ENCODE measurements at regions not wholly inside any gene's neighbourhood (a gene's known extent, or its start where the extent isn't known, plus 50 kb on each side); places are given as distances from the start of the nearest gene placed in this dataset.
A peak's percentile ranks its signal among the peaks of the same experiment; 100 is the strongest.

- Histone ChIP-seq H3K27me3 (replicated peaks in 2 of 5; ENCODE audit: control insufficient read depth in 4 of 5, insufficient read depth in 5 of 5, low read length in 4 of 5) (no peaks in the 10 kb centered on the region), H3K4me1 (ENCODE audit: control extremely low read depth in 1 of 4, control insufficient read depth in 4 of 4, insufficient read depth in 4 of 4, low read length in 3 of 4) (peaks cover 0 to 28% (median 20%) of the 10 kb centered on the region in 4 experiments), H3K9me3 (ENCODE audit: control extremely low read depth in 1 of 5, control insufficient read depth in 4 of 5, insufficient read depth in 2 of 5, low read depth in 1 of 5, low read length in 4 of 5) (no peaks in the 10 kb centered on the region), H3K27ac (ENCODE audit: insufficient read depth in 1 of 2, low read depth in 1 of 2, low read length in 2 of 2, poor library complexity in 1 of 2, severe bottlenecking in 2 of 2) (no peak overlapping the region), H3K4me3 (ENCODE audit: control insufficient read depth in 1 of 7, extremely low read depth in 1 of 7, insufficient read depth in 4 of 7, low read depth in 2 of 7, low read length in 6 of 7) (no peak overlapping the region), H3K36me3 (ENCODE audit: control insufficient read depth in 4 of 4, insufficient read depth in 4 of 4, low read length in 3 of 4) (no peaks in the 10 kb centered on the region)
- CTCF ChIA-PET, result interaction anchor here (0.7 to 5.8 kb wide), 20 partner anchors 9 to 442 kb away, joined by 3 to 40 read pairs (median 4); partner anchors contain the start of gene SOCS1
- POLR2A ChIA-PET, result no interaction called here
- WGBS (ENCODE audit: insufficient coverage), result 58% methylated on average over 6 of the region's 11 CpGs
- DNase-seq, result peak; percentile 23 to 52 (median 41)
Observed at GRCh38 chr16:11405331-11406176, 60.3 kb downstream of the RMI2 start.

GRCh38 chr16:11406177-11406560, 60.9 kb downstream of the RMI2 start:
- Histone ChIP-seq H3K27me3 (replicated peaks in 2 of 5; ENCODE audit: control insufficient read depth in 4 of 5, insufficient read depth in 5 of 5, low read length in 4 of 5) (no peaks in the 10 kb centered on the region), H3K27ac (ENCODE audit: insufficient read depth in 1 of 2, low read depth in 1 of 2, low read length in 2 of 2, poor library complexity in 1 of 2, severe bottlenecking in 2 of 2) (no peak overlapping the region), H3K4me3 (ENCODE audit: control insufficient read depth in 1 of 7, extremely low read depth in 1 of 7, insufficient read depth in 4 of 7, low read depth in 2 of 7, low read length in 6 of 7) (no peak overlapping the region), H3K9me3 (ENCODE audit: control extremely low read depth in 1 of 5, control insufficient read depth in 4 of 5, insufficient read depth in 2 of 5, low read depth in 1 of 5, low read length in 4 of 5) (no peaks in the 10 kb centered on the region), H3K36me3 (ENCODE audit: control insufficient read depth in 4 of 4, insufficient read depth in 4 of 4, low read length in 3 of 4) (no peaks in the 10 kb centered on the region), H3K4me1 (ENCODE audit: control extremely low read depth in 1 of 4, control insufficient read depth in 4 of 4, insufficient read depth in 4 of 4, low read length in 3 of 4) (peaks cover 0 to 34% (median 26%) of the 10 kb centered on the region in 4 experiments)
- ChIA-PET CTCF (interaction anchor here (0.7 to 5.8 kb wide), 22 partner anchors 9 to 443 kb away, joined by 3 to 40 read pairs (median 4); partner anchors contain the start of gene SOCS1), POLR2A (no interaction called here)
- 100% methylated on average over 5 of the region's 6 CpGs for WGBS (ENCODE audit: insufficient coverage)
- DNase-seq, result no peak

- CTCF ChIA-PET, result interaction anchor here (0.6 to 5.8 kb wide), 31 partner anchors 10 to 450 kb away, joined by 3 to 40 read pairs (median 3); partner anchors contain the start of gene SOCS1
- Histone ChIP-seq H3K4me3 (ENCODE audit: control insufficient read depth in 1 of 7, extremely low read depth in 1 of 7, insufficient read depth in 4 of 7, low read depth in 2 of 7, low read length in 6 of 7) (no peak overlapping the region), H3K4me1 (ENCODE audit: control extremely low read depth in 1 of 4, control insufficient read depth in 4 of 4, insufficient read depth in 4 of 4, low read length in 3 of 4) (peaks cover 0 to 42% (median 33%) of the 10 kb centered on the region in 4 experiments), H3K9me3 (ENCODE audit: control extremely low read depth in 1 of 5, control insufficient read depth in 4 of 5, insufficient read depth in 2 of 5, low read depth in 1 of 5, low read length in 4 of 5) (no peaks in the 10 kb centered on the region), H3K27me3 (replicated peaks in 2 of 5; ENCODE audit: control insufficient read depth in 4 of 5, insufficient read depth in 5 of 5, low read length in 4 of 5) (no peaks in the 10 kb centered on the region), H3K36me3 (ENCODE audit: control insufficient read depth in 4 of 4, insufficient read depth in 4 of 4, low read length in 3 of 4) (no peaks in the 10 kb centered on the region), H3K27ac (ENCODE audit: insufficient read depth in 1 of 2, low read depth in 1 of 2, low read length in 2 of 2, poor library complexity in 1 of 2, severe bottlenecking in 2 of 2) (no peak overlapping the region)
- POLR2A ChIA-PET, result interaction anchor here (0.6 to 1.5 kb wide), 2 partner anchors 96 to 305 kb away, joined by 3 to 4 read pairs; no protein-coding TSS in a partner anchor
- 97% methylated on average over 8 of the region's 17 CpGs for WGBS (ENCODE audit: insufficient coverage)
- peak; percentile 72 to 85 (median 82) for DNase-seq
Observed at GRCh38 chr16:11407047-11407982, 62.1 kb downstream of the RMI2 start.

- 41% methylated on average over 8 of the region's 8 CpGs for WGBS (ENCODE audit: insufficient coverage)
- DNase-seq, result peak in 2 of 3 donors; percentile 44 to 51
- H3K4me1 ChIP-seq (ENCODE audit: control extremely low read depth in 1 of 4, control insufficient read depth in 4 of 4, insufficient read depth in 4 of 4, low read length in 3 of 4), result peaks cover 0 to 46% (median 35%) of the 10 kb centered on the region in 4 experiments
- H3K4me3 ChIP-seq (ENCODE audit: control insufficient read depth in 1 of 7, extremely low read depth in 1 of 7, insufficient read depth in 4 of 7, low read depth in 2 of 7, low read length in 6 of 7), result no peak overlapping the region
- ChIA-PET POLR2A (interaction anchor here (1.5 kb wide), 1 partner anchor 304 kb away, joined by 3 read pairs; no protein-coding TSS in a partner anchor), CTCF (interaction anchor here (0.6 to 5.8 kb wide), 22 partner anchors 9 to 451 kb away, joined by 3 to 40 read pairs (median 3); no protein-coding TSS in a partner anchor)
- H3K27ac ChIP-seq (ENCODE audit: insufficient read depth in 1 of 2, low read depth in 1 of 2, low read length in 2 of 2, poor library complexity in 1 of 2, severe bottlenecking in 2 of 2), result peak overlapping the region in 1 of 2 experiments; percentile 43
- H3K27me3 ChIP-seq (replicated peaks in 2 of 5; ENCODE audit: control insufficient read depth in 4 of 5, insufficient read depth in 5 of 5, low read length in 4 of 5), result no peaks in the 10 kb centered on the region
- H3K36me3 ChIP-seq (ENCODE audit: control insufficient read depth in 4 of 4, insufficient read depth in 4 of 4, low read length in 3 of 4), result peaks cover 0 to 6% (median 0%) of the 10 kb centered on the region in 4 experiments
- no peaks in the 10 kb centered on the region for H3K9me3 ChIP-seq (ENCODE audit: control extremely low read depth in 1 of 5, control insufficient read depth in 4 of 5, insufficient read depth in 2 of 5, low read depth in 1 of 5, low read length in 4 of 5)
Observed at GRCh38 chr16:11408216-11408615, 63.0 kb downstream of the RMI2 start.

GRCh38 chr16:11409398-11409797, 64.1 kb downstream of the RMI2 start:
- Histone ChIP-seq H3K27me3 (replicated peaks in 2 of 5; ENCODE audit: control insufficient read depth in 4 of 5, insufficient read depth in 5 of 5, low read length in 4 of 5) (no peaks in the 10 kb centered on the region), H3K4me1 (ENCODE audit: control extremely low read depth in 1 of 4, control insufficient read depth in 4 of 4, insufficient read depth in 4 of 4, low read length in 3 of 4) (peaks cover 0 to 48% (median 35%) of the 10 kb centered on the region in 4 experiments), H3K4me3 (ENCODE audit: control insufficient read depth in 1 of 7, extremely low read depth in 1 of 7, insufficient read depth in 4 of 7, low read depth in 2 of 7, low read length in 6 of 7) (no peak overlapping the region), H3K27ac (ENCODE audit: insufficient read depth in 1 of 2, low read depth in 1 of 2, low read length in 2 of 2, poor library complexity in 1 of 2, severe bottlenecking in 2 of 2) (no peak overlapping the region), H3K36me3 (ENCODE audit: control insufficient read depth in 4 of 4, insufficient read depth in 4 of 4, low read length in 3 of 4) (peaks cover 0 to 10% (median 0%) of the 10 kb centered on the region in 4 experiments), H3K9me3 (ENCODE audit: control extremely low read depth in 1 of 5, control insufficient read depth in 4 of 5, insufficient read depth in 2 of 5, low read depth in 1 of 5, low read length in 4 of 5) (no peaks in the 10 kb centered on the region)
- no peak for DNase-seq
- ChIA-PET CTCF (interaction anchor here (3.3 to 5.8 kb wide), 3 partner anchors 13 to 97 kb away, joined by 15 to 40 read pairs (median 21); no protein-coding TSS in a partner anchor), POLR2A (no interaction called here)
- WGBS (ENCODE audit: insufficient coverage), result 96% methylated on average over 3 of the region's 6 CpGs

- ChIA-PET CTCF (interaction anchor here (0.7 to 3.3 kb wide), 11 partner anchors 8 to 304 kb away, joined by 3 to 15 read pairs (median 4); no protein-coding TSS in a partner anchor), POLR2A (interaction anchor here (1.0 kb wide), 1 partner anchor 19 kb away, joined by 3 read pairs; no protein-coding TSS in a partner anchor)
- peaks cover 0 to 55% (median 35%) of the 10 kb centered on the region in 4 experiments for H3K4me1 ChIP-seq (ENCODE audit: control extremely low read depth in 1 of 4, control insufficient read depth in 4 of 4, insufficient read depth in 4 of 4, low read length in 3 of 4)
- H3K9me3 ChIP-seq (ENCODE audit: control extremely low read depth in 1 of 5, control insufficient read depth in 4 of 5, insufficient read depth in 2 of 5, low read depth in 1 of 5, low read length in 4 of 5), result no peaks in the 10 kb centered on the region
- no peak overlapping the region for H3K27ac ChIP-seq (ENCODE audit: insufficient read depth in 1 of 2, low read depth in 1 of 2, low read length in 2 of 2, poor library complexity in 1 of 2, severe bottlenecking in 2 of 2)
- 30% methylated on average over 7 of the region's 12 CpGs for WGBS (ENCODE audit: insufficient coverage)
- no peaks in the 10 kb centered on the region for H3K27me3 ChIP-seq (replicated peaks in 2 of 5; ENCODE audit: control insufficient read depth in 4 of 5, insufficient read depth in 5 of 5, low read length in 4 of 5)
- H3K36me3 ChIP-seq (ENCODE audit: control insufficient read depth in 4 of 4, insufficient read depth in 4 of 4, low read length in 3 of 4), result peaks cover 0 to 12% (median 0%) of the 10 kb centered on the region in 4 experiments
- peak; percentile 65 to 89 (median 87) for DNase-seq
- no peak overlapping the region for H3K4me3 ChIP-seq (ENCODE audit: control insufficient read depth in 1 of 7, extremely low read depth in 1 of 7, insufficient read depth in 4 of 7, low read depth in 2 of 7, low read length in 6 of 7)
Observed at GRCh38 chr16:11410376-11411058, 65.3 kb downstream of the RMI2 start.
